ENCODE measurements at regions not wholly inside any gene's neighbourhood (a gene's known extent, or its start where the extent isn't known, plus 50 kb on each side); places are given as distances from the start of the nearest gene placed in this dataset.

DNA sequence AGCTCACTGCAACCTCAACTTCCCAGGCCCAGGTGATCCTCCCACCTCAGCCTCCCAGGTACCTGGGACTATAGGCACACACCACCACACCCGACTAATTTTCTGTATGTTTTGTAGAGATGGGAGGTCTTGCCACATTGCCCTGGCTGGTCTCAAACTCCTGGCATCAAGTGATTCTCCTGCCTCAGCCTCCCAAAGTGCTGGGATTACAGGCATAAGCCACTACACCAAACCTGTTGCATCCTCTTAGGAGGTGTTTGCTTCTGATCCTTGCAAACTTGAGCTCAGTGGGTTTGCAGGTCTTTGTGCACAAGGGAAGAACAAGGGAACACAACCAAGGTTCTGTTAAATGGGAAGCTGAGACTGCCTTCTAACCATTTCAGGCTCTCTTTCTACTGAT is 184.6 kb downstream of the ARHGAP12 start:
- ATAC-seq = no peak
- H3K27ac ChIP-seq = no peak overlapping the region
- TF ChIP-seq EP300 (IDR thresholded peaks at IDR 0.05) = no peak
- no peak for TF ChIP-seq POLR2AphosphoS5 (IDR thresholded peaks at IDR 0.05)
- no peak for TF ChIP-seq POLR2A (IDR thresholded peaks at IDR 0.05)
- TF ChIP-seq, protein P1, sequence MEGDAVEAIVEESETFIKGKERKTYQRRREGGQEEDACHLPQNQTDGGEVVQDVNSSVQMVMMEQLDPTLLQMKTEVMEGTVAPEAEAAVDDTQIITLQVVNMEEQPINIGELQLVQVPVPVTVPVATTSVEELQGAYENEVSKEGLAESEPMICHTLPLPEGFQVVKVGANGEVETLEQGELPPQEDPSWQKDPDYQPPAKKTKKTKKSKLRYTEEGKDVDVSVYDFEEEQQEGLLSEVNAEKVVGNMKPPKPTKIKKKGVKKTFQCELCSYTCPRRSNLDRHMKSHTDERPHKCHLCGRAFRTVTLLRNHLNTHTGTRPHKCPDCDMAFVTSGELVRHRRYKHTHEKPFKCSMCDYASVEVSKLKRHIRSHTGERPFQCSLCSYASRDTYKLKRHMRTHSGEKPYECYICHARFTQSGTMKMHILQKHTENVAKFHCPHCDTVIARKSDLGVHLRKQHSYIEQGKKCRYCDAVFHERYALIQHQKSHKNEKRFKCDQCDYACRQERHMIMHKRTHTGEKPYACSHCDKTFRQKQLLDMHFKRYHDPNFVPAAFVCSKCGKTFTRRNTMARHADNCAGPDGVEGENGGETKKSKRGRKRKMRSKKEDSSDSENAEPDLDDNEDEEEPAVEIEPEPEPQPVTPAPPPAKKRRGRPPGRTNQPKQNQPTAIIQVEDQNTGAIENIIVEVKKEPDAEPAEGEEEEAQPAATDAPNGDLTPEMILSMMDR (IDR thresholded peaks at IDR 0.05) = no peak
- no peaks in the 10 kb centered on the region for H3K36me3 ChIP-seq
- H3K27me3 ChIP-seq = no peaks in the 10 kb centered on the region
- no CpG with 5 or more reads among the region's 1 CpG for WGBS, 2 donors (ENCODE audit: low coverage in 1 of 2)
- no peaks in the 10 kb centered on the region for H3K9me3 ChIP-seq
- peaks cover 0 to 2% (median 0%) of the 10 kb centered on the region in 3 donors for H3K4me1 ChIP-seq
- H3K4me3 ChIP-seq = no peak overlapping the region

GRCh38 chr10:31742255-31742654 is 186.4 kb downstream of the ARHGAP12 start:
- no peaks in the 10 kb centered on the region for H3K27me3 ChIP-seq
- no peak overlapping the region for H3K27ac ChIP-seq
- H3K4me3 ChIP-seq = no peak overlapping the region
- no peaks in the 10 kb centered on the region for H3K36me3 ChIP-seq
- no peaks in the 10 kb centered on the region for H3K4me1 ChIP-seq
- TF ChIP-seq POLR2AphosphoS5 (IDR thresholded peaks at IDR 0.05) (no peak), EP300 (IDR thresholded peaks at IDR 0.05) (no peak), POLR2A (IDR thresholded peaks at IDR 0.05) (no peak)
- TF ChIP-seq, protein P1 (IDR thresholded peaks at IDR 0.05) = no peak
- ATAC-seq = no peak
- no peaks in the 10 kb centered on the region for H3K9me3 ChIP-seq
- 67 to 91% methylated on average over 1 of the region's 1 CpG for WGBS, 2 donors (ENCODE audit: low coverage in 1 of 2)

DNA sequence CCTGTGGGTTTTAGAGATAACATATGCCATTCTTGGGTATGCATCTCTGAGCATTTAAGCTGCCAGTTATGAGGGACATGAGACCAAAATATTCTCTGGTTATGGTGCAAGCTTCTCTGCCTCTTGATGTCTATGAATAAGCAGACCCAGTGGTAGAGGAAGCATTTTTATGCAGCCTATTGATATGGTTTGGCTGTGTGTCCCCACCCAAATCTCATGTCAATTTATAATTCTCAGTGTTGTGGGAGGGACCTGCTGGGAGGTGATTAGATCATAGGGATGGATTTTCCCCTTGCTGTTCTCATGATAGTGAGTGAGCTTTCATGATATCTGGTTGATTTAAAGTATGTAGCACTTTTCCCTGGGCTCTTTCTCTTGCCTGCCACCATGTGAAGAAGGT is 187.2 kb downstream of the ARHGAP12 start:
- H3K27ac ChIP-seq = no peak overlapping the region
- ATAC-seq = no peak
- no peaks in the 10 kb centered on the region for H3K27me3 ChIP-seq
- TF ChIP-seq EP300 (IDR thresholded peaks at IDR 0.05) (no peak), POLR2AphosphoS5 (IDR thresholded peaks at IDR 0.05) (no peak), POLR2A (IDR thresholded peaks at IDR 0.05) (no peak)
- TF ChIP-seq, protein P1 (IDR thresholded peaks at IDR 0.05) = no peak
- H3K36me3 ChIP-seq = no peaks in the 10 kb centered on the region
- no peak overlapping the region for H3K4me3 ChIP-seq
- H3K9me3 ChIP-seq = peaks cover 0 to 6% (median 0%) of the 10 kb centered on the region in 3 donors
- H3K4me1 ChIP-seq = no peaks in the 10 kb centered on the region

GRCh38 chr10:31739711-31740110 is 188.9 kb downstream of the ARHGAP12 start:
- peak overlapping the region in 2 of 4 donors; percentile 20 to 32 for H3K27ac ChIP-seq
- no peaks in the 10 kb centered on the region for H3K27me3 ChIP-seq
- H3K4me3 ChIP-seq = no peak overlapping the region
- H3K36me3 ChIP-seq = no peaks in the 10 kb centered on the region
- TF ChIP-seq POLR2A (IDR thresholded peaks at IDR 0.05) (no peak), POLR2AphosphoS5 (IDR thresholded peaks at IDR 0.05) (no peak), EP300 (IDR thresholded peaks at IDR 0.05) (no peak)
- TF ChIP-seq, protein P1 (IDR thresholded peaks at IDR 0.05) = no peak
- H3K4me1 ChIP-seq = no peaks in the 10 kb centered on the region
- H3K9me3 ChIP-seq = peaks cover 0 to 10% (median 0%) of the 10 kb centered on the region in 3 donors
- WGBS, 2 donors (ENCODE audit: low coverage in 1 of 2) = 82% methylated on average over 1 of the region's 1 CpG; no CpG with 5 or more reads in 1 of the 2 donors
- ATAC-seq = peak; percentile 66

DNA sequence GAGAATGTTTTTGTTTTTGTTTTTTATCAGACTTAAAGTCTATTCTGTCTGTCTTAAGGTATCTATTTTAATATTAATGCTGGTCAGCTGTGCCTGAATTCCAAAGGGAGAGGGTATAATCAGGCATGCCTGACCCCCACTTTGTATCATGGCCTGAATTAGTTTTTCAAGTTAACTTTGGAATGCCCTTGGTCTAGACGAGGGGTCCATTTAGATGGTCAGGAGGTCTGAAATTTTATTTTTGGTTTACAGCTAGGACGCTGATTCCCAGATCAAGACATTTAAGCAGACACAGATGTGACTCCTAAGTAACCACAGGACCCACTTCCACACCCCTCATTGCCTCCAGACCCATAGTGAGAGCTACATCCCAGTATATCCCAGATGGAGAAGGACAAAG is 189.5 kb downstream of the ARHGAP12 start:
- H3K4me1 ChIP-seq = no peaks in the 10 kb centered on the region
- peaks cover 0 to 10% (median 0%) of the 10 kb centered on the region in 3 donors for H3K9me3 ChIP-seq
- no peaks in the 10 kb centered on the region for H3K36me3 ChIP-seq
- TF ChIP-seq EP300 (IDR thresholded peaks at IDR 0.05) (no peak), POLR2A (IDR thresholded peaks at IDR 0.05) (no peak), POLR2AphosphoS5 (IDR thresholded peaks at IDR 0.05) (no peak)
- TF ChIP-seq, protein P1 (IDR thresholded peaks at IDR 0.05) = no peak
- no peaks in the 10 kb centered on the region for H3K27me3 ChIP-seq
- peak overlapping the region in 2 of 4 donors; percentile 20 to 32 for H3K27ac ChIP-seq
- no peak for ATAC-seq
- 71 to 100% methylated on average over 1 to 2 of the region's 2 CpGs for WGBS, 2 donors (ENCODE audit: low coverage in 1 of 2)
- H3K4me3 ChIP-seq = no peak overlapping the region

Measured in gastroesophageal sphincter (tissue), 4 donors.